ENCODE measurements at regions not wholly inside any gene's neighbourhood (a gene's known extent, or its start where the extent isn't known, plus 50 kb on each side); places are given as distances from the start of the nearest gene placed in this dataset.

GRCh38 chr14:58947814-58948445 is 240.5 kb upstream of the DAAM1 start:
- Histone ChIP-seq H3K27ac (replicated peaks) (no peak overlapping the region), H3K27me3 (ENCODE audit: low read depth) (peaks cover 5% of the 10 kb centered on the region), H3K4me1 (no peaks in the 10 kb centered on the region), H3K9me3 (replicated peaks) (peaks cover 9% of the 10 kb centered on the region), H3K36me3 (no peaks in the 10 kb centered on the region), H3K4me3 (no peak overlapping the region)
- TF ChIP-seq CTCF (IDR thresholded peaks at IDR 0.05; ENCODE audit: borderline replicate concordance), result no peak
- intact Hi-C loops (cut with micrococcal nuclease), result no loop called here
- DNase-seq, result no peak

- Histone ChIP-seq H3K9me3 (replicated peaks) (peaks cover 9% of the 10 kb centered on the region), H3K4me1 (peaks cover 1% of the 10 kb centered on the region), H3K27me3 (ENCODE audit: low read depth) (no peaks in the 10 kb centered on the region), H3K36me3 (no peaks in the 10 kb centered on the region), H3K4me3 (no peak overlapping the region), H3K27ac (replicated peaks) (no peak overlapping the region)
- TF ChIP-seq CTCF (IDR thresholded peaks at IDR 0.05; ENCODE audit: borderline replicate concordance), result no peak
- intact Hi-C loops (cut with micrococcal nuclease), result no loop called here
- no peak for DNase-seq
Measured at GRCh38 chr14:58950555-58950954, 237.9 kb upstream of the DAAM1 start.

GRCh38 chr14:58951143-58951542 is 237.3 kb upstream of the DAAM1 start:
- DNase-seq, result no peak
- Histone ChIP-seq H3K4me3 (no peak overlapping the region), H3K4me1 (peaks cover 7% of the 10 kb centered on the region), H3K9me3 (replicated peaks) (peaks cover 9% of the 10 kb centered on the region), H3K27ac (replicated peaks) (no peak overlapping the region), H3K27me3 (ENCODE audit: low read depth) (no peaks in the 10 kb centered on the region), H3K36me3 (no peaks in the 10 kb centered on the region)
- intact Hi-C loops (cut with micrococcal nuclease), result no loop called here
- TF ChIP-seq CTCF (IDR thresholded peaks at IDR 0.05; ENCODE audit: borderline replicate concordance), result no peak

- TF ChIP-seq CTCF (IDR thresholded peaks at IDR 0.05; ENCODE audit: borderline replicate concordance), result no peak
- intact Hi-C loops (cut with micrococcal nuclease), result no loop called here
- Histone ChIP-seq H3K4me1 (peaks cover 7% of the 10 kb centered on the region), H3K27me3 (ENCODE audit: low read depth) (no peaks in the 10 kb centered on the region), H3K9me3 (replicated peaks) (peaks cover 9% of the 10 kb centered on the region), H3K4me3 (no peak overlapping the region), H3K27ac (replicated peaks) (no peak overlapping the region), H3K36me3 (no peaks in the 10 kb centered on the region)
- no peak for DNase-seq
Measured at GRCh38 chr14:58954052-58954451, 234.4 kb upstream of the DAAM1 start.

- Histone ChIP-seq H3K36me3 (no peaks in the 10 kb centered on the region), H3K9me3 (replicated peaks) (peaks cover 9% of the 10 kb centered on the region), H3K4me3 (no peak overlapping the region), H3K27ac (replicated peaks) (peak overlapping the region; percentile 47), H3K4me1 (peaks cover 7% of the 10 kb centered on the region), H3K27me3 (ENCODE audit: low read depth) (no peaks in the 10 kb centered on the region)
- DNase-seq, result no peak
- intact Hi-C loops (cut with micrococcal nuclease), result no loop called here
- TF ChIP-seq CTCF (IDR thresholded peaks at IDR 0.05; ENCODE audit: borderline replicate concordance), result no peak
Measured at GRCh38 chr14:58954901-58955861, 233.3 kb upstream of the DAAM1 start.

Data from left ventricle myocardium inferior (tissue), 1 donor.